HK-2 (cell line): ENCODE measurements at regions not wholly inside any gene's neighbourhood (a gene's known extent, or its start where the extent isn't known, plus 50 kb on each side); places are given as distances from the start of the nearest gene placed in this dataset.

Source experiments
- DNase-seq: peaks from one replicate; pipeline ENCODE4 v3.0.0-alpha.2; 2018; ENCODE audit not compliant: unreplicated experiment

GRCh38 chr6:33967966-33968724 lies 164.3 kb upstream of the MLN start:
- DNase-seq: no peak

GRCh38 chr6:33967265-33967767 lies 163.5 kb upstream of the MLN start:
- DNase-seq: no peak

GRCh38 chr6:33966536-33966935 lies 162.7 kb upstream of the MLN start:
- DNase-seq: no peak

- DNase-seq: no peak
These were observed 162.0 kb upstream of the MLN start for GRCh38 chr6:33965766-33966165.

- DNase-seq: no peak
These were observed 160.6 kb upstream of the MLN start for GRCh38 chr6:33964387-33964786.

GRCh38 chr6:33963136-33963750 lies 159.4 kb upstream of the MLN start:
- DNase-seq: no peak

- DNase-seq: no peak
These were observed 158.6 kb upstream of the MLN start for GRCh38 chr6:33962246-33963027.

- no peak for DNase-seq
These were observed 157.9 kb upstream of the MLN start for GRCh38 chr6:33961691-33962090.

GRCh38 chr6:33960345-33961313 lies 156.8 kb upstream of the MLN start:
- DNase-seq: no peak

GRCh38 chr6:33959661-33960344 lies 156.0 kb upstream of the MLN start:
- no peak for DNase-seq

GRCh38 chr6:33959329-33959651 lies 155.5 kb upstream of the MLN start:
- no peak for DNase-seq

- DNase-seq: no peak
These were observed 154.9 kb upstream of the MLN start for GRCh38 chr6:33958526-33959328.

GRCh38 chr6:33957892-33958525 lies 154.2 kb upstream of the MLN start:
- DNase-seq: no peak

- no peak for DNase-seq
These were observed 153.5 kb upstream of the MLN start for GRCh38 chr6:33957131-33957891.

GRCh38 chr6:33956206-33956605 lies 152.4 kb upstream of the MLN start:
- DNase-seq: no peak

- DNase-seq: no peak
These were observed 151.8 kb upstream of the MLN start for GRCh38 chr6:33955566-33955965.

GRCh38 chr6:33954453-33954852 lies 150.7 kb upstream of the MLN start:
- DNase-seq: no peak

GRCh38 chr6:33953171-33953570 lies 149.4 kb upstream of the MLN start:
- DNase-seq: no peak

GRCh38 chr6:33952016-33952415 lies 148.2 kb upstream of the MLN start:
- no peak for DNase-seq
